Ishikawa (cell line): ENCODE measurements at regions not wholly inside any gene's neighbourhood (a gene's known extent, or its start where the extent isn't known, plus 50 kb on each side); places are given as distances from the start of the nearest gene placed in this dataset.

Experiments
- CEBPB ChIP-seq: IDR thresholded peaks from 2 replicates; pipeline ENCODE4 v1.6.1; 2012
- CREB1 ChIP-seq: IDR thresholded peaks from 2 replicates; pipeline ENCODE4 v1.6.1; 2012; ENCODE audit warnings: low read depth
- EP300 ChIP-seq: IDR thresholded peaks from 2 replicates; pipeline ENCODE4 v1.6.1; 2012; ENCODE audit warnings: borderline replicate concordance
- NFIC ChIP-seq: IDR thresholded peaks from 2 replicates; pipeline ENCODE4 v1.6.1; 2012
- RAD21 ChIP-seq: IDR thresholded peaks from 2 replicates; pipeline ENCODE4 v1.6.1; 2012; ENCODE audit warnings: low read depth
- TAF1 ChIP-seq: IDR thresholded peaks from 2 replicates; pipeline ENCODE4 v1.6.1; 2012; ENCODE audit warnings: low read depth, mild to moderate bottlenecking
- TCF12 ChIP-seq: IDR thresholded peaks from 2 replicates; pipeline ENCODE4 v1.6.1; 2012; ENCODE audit warnings: low read depth
- YY1 ChIP-seq: IDR thresholded peaks from 2 replicates; pipeline ENCODE4 v1.6.1; 2012; ENCODE audit warnings: low read depth
- TF ChIP-seq, protein P1 (sequence below): IDR thresholded peaks from 2 replicates; pipeline ENCODE4 v1.6.1; 2012
- TF ChIP-seq, protein P2 (sequence below): IDR thresholded peaks from 2 replicates; pipeline ENCODE4 v1.6.1; 2012; ENCODE audit warnings: low read depth, mild to moderate bottlenecking
- TF ChIP-seq, protein P3 (sequence below): IDR thresholded peaks from 2 replicates; pipeline ENCODE4 v1.6.1; 2012

DNA sequence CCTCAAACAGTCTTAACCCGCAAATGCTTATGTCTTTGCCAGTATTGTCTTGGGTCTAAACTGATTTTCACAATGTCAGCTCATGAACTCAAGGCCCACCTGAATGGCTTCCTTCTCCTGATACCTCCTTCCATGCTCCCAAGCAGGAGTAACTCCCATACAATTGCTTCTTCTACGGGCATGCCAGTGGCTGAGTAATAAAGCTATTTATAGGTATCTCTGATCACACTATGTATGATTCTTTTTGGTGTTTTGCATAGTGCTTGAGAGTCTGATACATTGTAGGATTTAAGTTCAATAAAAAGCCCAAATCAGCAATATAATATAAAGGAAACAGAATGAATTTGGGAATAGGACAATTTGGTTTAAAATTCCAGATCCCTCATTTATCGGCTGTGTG is 235.0 kb upstream of the DCN start:
- TF ChIP-seq YY1, result no peak
- no peak for TF ChIP-seq RAD21
- TF ChIP-seq EP300, result no peak
- no peak for TF ChIP-seq TAF1
- TF ChIP-seq, protein P1, sequence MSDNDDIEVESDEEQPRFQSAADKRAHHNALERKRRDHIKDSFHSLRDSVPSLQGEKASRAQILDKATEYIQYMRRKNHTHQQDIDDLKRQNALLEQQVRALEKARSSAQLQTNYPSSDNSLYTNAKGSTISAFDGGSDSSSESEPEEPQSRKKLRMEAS, result no peak
- TF ChIP-seq CEBPB, result no peak
- TF ChIP-seq, protein P2, sequence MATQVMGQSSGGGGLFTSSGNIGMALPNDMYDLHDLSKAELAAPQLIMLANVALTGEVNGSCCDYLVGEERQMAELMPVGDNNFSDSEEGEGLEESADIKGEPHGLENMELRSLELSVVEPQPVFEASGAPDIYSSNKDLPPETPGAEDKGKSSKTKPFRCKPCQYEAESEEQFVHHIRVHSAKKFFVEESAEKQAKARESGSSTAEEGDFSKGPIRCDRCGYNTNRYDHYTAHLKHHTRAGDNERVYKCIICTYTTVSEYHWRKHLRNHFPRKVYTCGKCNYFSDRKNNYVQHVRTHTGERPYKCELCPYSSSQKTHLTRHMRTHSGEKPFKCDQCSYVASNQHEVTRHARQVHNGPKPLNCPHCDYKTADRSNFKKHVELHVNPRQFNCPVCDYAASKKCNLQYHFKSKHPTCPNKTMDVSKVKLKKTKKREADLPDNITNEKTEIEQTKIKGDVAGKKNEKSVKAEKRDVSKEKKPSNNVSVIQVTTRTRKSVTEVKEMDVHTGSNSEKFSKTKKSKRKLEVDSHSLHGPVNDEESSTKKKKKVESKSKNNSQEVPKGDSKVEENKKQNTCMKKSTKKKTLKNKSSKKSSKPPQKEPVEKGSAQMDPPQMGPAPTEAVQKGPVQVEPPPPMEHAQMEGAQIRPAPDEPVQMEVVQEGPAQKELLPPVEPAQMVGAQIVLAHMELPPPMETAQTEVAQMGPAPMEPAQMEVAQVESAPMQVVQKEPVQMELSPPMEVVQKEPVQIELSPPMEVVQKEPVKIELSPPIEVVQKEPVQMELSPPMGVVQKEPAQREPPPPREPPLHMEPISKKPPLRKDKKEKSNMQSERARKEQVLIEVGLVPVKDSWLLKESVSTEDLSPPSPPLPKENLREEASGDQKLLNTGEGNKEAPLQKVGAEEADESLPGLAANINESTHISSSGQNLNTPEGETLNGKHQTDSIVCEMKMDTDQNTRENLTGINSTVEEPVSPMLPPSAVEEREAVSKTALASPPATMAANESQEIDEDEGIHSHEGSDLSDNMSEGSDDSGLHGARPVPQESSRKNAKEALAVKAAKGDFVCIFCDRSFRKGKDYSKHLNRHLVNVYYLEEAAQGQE, result no peak
- TF ChIP-seq, protein P3, sequence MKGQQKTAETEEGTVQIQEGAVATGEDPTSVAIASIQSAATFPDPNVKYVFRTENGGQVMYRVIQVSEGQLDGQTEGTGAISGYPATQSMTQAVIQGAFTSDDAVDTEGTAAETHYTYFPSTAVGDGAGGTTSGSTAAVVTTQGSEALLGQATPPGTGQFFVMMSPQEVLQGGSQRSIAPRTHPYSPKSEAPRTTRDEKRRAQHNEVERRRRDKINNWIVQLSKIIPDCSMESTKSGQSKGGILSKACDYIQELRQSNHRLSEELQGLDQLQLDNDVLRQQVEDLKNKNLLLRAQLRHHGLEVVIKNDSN, result no peak
- no peak for TF ChIP-seq NFIC
- no peak for TF ChIP-seq CREB1
- TF ChIP-seq TCF12, result no peak
